C1 segment of cervical spinal cord (tissue), 14 donors: ENCODE measurements at regions not wholly inside any gene's neighbourhood (a gene's known extent, or its start where the extent isn't known, plus 50 kb on each side); places are given as distances from the start of the nearest gene placed in this dataset.
A peak's percentile ranks its signal among the peaks of the same experiment; 100 is the strongest.

Experiments
- DNase-seq, 14 donors: peaks; one replicate each; lab custom pipeline; 2025; lab: John Stamatoyannopoulos, UW

DNA sequence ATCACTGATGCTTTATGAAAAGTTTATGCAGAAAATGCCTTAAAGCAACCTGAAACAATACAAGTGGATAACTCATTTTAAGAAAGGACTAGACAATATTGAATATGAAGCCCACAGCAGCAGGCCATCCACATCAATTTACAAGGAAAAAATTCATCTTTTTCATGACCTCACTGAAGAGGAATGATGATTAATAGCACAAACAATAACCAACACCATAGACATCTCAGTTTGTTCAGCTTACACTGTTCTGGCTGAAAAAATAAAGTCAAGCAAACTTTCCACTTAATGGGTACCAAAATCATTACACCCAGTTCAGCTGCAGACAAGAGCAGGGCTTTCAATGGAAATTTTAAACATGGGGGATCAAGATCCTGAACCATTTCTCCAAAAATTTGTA is 380.6 kb upstream of the NEGR1 start:
- no peak for DNase-seq

DNA sequence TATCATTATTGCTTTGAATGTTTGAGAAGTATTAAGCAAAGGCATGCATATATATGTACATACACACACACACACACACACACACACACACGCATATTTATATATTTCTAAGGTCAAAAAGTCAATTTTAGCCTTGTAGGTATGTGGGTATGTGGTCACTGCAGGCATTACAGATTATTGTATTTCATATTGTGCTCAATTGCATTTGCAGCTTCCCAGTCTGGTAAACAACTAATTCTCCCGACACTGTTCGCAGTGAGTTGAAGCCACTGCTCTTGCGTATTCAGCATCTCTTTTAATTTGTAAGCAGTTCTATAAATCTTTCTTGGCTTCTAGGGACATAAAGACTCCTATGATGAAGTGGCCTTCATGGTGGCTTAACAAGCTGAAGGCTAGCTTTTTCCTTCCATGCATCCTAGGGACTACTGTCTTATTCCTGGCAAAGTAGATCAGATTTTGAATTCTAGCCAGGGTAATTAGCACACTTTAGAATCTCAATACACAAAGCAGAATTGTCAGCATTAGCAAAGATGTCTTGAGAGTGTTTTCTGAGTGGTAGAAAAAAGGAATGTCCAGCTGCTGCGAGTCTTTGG is 368.6 kb upstream of the NEGR1 start:
- DNase-seq, result no peak

DNA sequence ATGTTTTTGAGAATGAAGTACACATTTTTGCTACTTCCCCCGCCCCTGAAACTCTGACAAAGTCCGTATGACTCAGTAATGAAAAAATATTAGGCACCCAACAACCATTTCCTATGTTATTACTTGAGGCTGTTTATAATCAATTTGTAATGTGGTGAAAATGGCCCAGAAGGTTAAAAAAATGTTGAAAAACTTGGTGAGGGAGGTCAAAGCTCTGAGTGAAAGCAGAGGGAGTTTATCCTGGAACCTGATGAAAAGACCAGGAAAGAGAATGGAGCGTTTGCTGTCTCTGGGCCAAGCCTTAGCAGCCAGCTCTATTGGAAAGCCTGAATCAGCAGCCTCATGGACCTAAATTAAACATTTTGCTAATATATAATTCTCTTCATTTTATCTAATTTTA is 367.7 kb upstream of the NEGR1 start:
- DNase-seq, result no peak

DNA sequence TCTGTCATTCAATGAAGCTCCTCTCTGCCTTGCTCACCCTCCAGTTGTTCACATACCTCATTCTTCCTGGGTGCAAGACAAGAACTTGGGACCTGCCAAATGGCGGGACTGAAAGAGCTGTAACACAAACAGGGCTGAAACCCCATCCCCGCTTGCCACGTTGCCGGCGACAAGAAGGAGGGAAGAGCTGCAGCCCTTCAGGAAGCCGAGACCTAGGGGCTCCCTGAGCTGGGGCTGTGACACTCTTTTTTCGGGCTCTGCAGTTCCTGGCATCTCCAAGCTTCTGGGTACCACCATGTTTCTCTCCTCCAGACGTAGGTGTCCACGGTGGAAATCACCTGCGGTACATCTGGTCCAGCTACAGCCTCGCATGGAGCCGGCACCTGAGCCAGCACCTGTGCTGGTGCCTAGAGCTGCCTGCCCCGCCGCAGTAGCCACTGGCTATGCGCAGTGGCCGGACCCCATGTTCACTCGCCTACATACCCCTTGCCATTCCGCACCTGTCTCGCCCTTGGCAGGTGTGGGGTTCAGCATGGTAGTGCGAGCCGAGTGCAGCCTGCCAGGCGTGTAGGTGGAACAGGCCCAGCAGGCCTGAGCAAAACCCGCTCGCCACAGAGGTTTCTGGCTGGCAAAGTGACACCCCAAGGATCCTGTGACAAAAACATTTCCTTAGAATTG is 367.0 kb upstream of the NEGR1 start:
- DNase-seq, result no peak

DNA sequence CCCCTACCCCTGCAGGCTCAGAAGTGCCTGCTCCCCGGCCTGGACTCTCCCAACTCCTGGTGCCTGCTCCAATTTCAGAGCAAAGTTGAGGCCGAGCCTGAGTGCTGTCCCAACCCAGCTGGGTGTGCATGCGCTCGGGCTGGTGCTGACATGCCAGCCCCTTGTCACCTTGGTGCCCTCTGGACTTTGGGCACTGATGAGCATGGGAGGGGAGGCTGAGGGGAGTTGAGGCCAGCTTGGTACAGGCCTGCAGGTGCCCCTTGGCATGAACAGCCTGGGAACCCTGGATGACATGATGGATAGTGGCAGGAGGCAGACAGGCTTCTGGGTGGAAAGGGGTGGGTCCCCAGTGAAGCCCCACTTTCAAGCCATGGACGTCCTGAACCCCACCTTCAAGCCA is 366.1 kb upstream of the NEGR1 start:
- DNase-seq, result no peak

DNA sequence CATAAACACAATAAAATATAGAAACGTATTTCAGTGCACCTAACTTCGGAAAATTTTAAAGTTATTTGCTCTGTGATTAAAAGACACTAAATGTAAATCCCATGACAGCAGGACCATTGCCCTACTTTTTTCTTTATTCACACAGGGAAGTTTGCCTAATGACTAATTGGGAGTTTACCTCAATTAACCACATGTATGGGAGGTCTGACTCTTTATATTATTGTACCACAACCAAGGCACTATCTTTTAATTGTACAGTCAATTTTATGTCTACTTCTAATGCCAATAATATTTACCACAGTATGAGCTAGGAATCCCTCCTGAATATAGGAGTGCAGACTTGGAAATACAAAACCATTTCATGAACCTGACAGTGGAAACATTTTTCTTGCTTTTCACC is 360.8 kb upstream of the NEGR1 start:
- DNase-seq, result no peak

DNA sequence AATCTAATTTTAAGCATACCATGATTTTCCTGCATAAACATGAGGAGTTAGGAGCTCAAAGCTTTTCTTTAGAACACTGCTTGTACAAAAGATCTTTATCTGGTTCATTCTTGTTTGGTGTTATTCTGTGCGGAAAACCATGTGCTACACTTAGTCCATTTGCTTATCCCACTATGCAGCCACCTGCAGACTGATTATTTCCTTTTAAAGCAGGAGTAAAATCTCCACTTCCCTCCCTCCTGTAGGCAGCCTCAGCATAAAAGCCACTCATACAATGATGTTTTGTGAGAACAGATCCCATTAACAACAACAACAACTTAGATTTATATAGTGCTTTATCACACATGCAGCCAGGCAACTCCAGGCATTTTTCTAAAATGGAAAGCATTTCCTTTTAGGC is 355.3 kb upstream of the NEGR1 start:
- peak in 1 of 14 donors; percentile 27 for DNase-seq

DNA sequence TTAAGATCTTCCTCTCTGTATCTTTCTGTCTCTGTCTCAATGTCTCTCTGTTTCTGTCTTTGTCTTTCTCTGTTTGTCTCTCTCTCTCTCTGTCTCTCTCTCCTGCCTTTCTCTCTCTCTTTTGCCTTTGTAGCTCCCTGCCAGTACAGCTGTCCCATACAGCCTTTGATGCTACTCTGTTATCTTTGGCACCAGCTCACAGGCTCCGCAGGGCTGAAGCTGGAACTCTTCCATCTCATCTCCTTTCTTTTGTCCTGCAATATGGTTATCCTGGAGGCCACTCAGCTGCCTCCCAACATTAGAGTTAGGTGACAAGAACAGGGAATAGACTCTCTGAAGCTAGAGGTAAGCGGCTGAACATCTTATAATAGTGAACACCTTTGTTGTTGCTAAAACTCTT is 354.3 kb upstream of the NEGR1 start:
- DNase-seq, result peak in 1 of 14 donors; percentile 92

DNA sequence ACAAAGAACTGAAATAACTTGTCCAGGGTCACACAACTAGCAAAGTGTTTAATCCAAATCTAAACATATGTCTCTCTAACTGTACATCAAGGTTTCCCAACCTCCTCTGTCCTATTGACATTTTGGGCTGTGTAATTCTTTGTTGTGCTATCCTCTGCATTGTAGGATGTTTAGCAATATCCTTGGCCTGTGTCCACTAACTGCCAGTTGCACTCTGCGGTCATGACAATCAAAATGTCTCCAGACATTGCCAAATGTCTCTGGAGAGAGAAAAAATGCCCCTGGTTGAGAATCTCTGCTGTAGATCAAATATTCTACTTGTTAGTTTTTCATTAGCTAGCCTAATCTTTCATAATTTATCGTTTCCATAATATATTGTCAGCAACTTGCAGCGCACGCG is 353.4 kb upstream of the NEGR1 start:
- DNase-seq, result no peak

DNA sequence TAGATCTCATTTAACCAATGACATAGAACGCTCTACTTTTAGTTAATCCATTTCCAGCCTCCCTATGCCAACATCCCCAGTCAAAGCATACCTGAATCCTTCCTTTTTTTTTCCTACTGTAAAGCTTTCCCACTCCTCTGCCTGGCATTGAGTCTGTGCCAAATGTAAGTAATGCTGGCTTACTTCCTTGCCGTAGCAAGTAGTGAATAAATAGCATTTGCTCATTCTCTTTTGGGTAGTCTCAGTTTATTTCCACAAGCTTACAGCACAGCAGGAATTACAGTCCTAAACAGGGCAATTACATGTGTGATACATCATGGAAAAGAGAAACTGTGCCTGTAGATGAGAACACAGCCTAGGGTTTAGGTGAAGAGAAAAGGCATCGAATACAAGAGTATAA is 352.6 kb upstream of the NEGR1 start:
- DNase-seq, result peak in 1 of 14 donors; percentile 35

DNA sequence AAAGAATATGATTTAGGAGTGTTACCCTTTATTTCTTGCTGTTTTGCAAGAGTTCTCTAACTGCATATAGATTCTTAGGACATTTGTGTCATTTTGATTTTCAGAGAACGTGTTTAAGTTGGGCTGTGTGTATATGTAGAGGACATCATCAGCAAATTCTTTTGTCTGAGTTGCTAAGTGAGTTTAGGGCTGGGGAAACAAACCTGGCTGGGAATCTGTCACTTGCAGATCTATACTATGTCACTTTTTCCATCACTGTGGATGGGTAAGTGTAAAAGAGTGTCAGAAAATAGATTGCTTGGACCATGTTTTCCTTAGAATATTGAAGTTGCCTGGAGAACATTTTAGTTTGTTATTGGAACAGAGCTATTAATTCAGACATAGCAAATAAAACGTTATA is 349.1 kb upstream of the NEGR1 start:
- no peak for DNase-seq

DNA sequence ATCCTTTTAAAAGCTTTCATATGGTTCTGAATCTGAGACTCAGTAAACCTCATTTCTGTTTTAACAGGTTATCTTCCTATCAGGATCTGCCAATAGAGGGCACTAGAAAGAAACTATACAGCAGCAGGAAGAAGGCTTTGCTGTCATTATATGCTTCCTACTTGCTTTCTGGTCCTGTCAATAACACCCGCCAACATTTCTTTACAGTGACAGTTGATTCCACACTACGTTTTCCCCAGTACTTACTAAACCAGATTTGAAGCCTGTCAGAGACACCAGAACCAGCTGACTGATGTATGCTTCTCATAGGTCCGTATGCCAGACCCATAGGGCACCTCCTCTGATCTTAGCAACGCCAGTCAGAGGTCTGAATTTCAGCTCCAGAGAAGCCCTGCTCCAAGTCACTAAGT is 341.0 kb upstream of the NEGR1 start:
- DNase-seq, result peak in 7 of 14 donors; percentile 1 to 71 (median 23)

DNA sequence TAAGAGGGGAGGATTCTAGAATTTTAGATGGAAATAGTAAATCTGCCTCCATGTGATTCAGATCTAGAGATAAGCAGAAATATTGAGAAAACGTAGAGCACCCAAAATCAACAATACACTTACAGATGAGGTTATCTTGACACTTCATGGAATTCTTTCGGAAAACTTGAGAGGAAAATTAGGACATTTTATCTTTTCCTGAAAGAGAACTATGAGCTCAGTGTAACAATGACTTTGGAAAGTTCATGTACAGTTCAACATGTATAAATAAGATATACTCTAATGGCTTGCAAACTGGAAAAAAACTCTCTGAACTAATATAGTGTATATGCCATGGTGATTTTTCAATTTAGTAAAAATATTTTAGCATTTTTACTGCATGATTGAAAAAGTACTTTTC is 338.1 kb upstream of the NEGR1 start:
- no peak for DNase-seq

DNA sequence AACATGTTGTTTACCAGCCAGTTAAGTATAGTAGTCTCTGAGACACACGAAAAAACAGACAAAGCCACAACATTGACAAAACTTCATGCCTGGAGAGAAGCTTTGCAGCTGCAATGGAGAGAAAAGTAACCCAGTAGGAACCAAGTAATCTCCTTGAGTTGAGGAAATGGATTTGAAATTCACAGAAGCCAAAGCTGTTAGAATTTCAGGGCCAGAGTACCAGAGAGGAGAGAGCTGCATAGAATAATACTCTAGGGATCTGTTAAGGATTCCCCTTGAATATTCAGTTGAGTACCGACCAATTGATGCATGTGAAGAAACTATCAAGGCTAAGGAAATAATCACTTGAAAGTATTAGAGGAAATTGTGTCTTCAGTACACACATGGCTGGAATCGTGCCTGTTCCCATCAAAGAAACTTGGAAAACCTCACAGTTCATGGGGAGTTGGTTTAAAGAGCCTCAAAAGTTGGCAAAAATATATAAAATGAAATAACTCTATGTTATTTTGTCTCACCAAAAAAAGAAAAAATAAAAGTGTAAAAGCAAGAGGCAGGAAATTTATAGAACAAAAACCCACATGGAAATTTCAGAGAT is 324.0 kb upstream of the NEGR1 start:
- no peak for DNase-seq

DNA sequence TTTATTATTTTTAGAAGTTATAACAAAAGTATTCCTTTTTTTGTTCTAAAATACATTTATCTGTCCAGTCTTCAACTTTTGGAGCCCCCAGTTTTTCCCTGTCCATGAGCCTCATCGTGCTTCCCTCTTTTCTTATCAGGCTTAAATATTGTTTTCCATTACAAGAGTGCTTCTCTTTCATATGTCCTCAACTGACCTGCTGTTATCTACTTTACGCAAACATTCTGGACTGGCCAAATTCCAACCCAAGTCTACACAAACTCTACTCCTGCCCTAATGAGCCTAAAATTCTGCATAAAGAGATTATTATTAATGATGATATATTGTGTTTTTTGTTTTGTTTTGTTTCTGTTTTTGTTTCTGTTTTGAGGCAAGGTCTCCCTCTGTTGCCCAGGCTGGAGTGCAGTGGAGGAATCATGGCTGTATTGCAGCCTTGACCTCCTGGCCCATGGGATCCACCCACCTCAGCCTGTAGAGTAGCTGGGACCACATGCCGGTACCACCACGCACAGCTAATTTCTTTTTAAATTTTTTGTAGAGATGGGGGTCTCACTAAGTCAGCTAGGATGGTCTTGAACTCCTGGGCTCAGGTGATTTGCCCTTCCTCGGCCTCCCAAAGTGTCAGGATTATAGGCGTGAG is 318.8 kb upstream of the NEGR1 start:
- DNase-seq, result no peak

DNA sequence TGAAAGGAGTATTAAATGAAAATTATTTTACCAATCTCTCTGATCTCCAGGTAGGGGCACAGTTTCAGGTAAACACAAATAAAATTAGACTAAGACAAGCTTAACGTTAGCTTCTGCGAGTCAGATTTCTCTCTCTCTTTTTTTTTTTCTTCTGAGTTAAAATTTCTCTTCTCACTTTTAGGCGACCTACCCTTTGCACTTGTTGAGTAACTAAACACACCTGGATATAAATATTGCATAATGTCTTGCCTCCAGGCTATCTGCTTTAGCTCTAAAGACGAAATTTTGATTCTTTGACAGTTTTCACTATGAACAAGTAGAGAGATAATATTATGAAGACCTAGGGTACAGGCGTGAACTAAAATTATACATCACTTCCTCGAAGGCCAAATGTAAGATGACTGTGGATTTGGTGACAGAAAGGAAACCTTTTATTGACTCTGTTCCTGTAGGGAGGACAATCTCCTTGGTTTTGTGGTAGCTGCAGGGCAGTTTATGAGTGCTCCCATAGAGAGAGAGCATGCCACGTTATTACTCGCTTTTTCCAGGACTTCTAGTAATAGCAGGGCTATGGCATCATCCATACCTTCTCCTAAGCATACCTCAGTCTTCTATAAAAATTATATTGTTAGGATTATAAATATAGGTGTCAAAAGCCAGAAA is 303.8 kb upstream of the NEGR1 start:
- no peak for DNase-seq

DNA sequence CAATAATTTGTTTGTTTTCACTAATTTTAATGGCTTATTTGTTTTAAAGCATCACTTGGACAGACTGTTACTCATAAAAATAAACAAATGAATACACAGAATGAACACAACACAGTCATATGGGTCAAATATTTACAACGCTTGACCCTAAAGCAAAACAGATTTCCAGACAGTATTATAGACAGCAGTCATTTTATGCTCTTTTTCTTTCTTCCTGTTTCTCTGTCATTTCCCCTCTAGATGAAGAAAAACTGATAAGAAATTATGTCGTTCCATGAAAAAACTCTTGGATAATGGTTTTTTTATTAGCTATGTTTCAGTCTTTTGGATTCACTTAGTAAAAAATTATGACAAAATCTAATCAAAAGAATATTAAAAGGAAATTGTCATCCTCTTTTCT is 297.3 kb upstream of the NEGR1 start:
- no peak for DNase-seq

DNA sequence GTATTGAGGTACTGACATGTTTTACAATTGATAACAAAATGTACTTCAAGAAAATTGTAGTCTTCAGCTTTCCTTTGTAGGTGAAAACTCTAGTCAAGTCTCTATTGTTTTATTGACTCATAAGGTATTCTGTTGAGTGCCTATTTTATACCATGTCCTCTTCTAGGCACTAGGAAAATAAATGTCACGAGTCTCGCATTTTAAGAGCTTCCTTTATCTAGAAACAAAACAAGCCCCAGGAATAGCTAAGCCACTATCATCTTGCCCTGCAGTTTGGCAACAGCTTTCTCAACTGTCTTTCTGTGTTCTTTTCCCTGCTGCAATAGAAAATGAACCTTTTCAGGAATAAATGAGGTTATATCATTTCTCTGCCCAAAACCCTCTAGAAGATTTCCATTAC is 288.5 kb upstream of the NEGR1 start:
- no peak for DNase-seq

DNA sequence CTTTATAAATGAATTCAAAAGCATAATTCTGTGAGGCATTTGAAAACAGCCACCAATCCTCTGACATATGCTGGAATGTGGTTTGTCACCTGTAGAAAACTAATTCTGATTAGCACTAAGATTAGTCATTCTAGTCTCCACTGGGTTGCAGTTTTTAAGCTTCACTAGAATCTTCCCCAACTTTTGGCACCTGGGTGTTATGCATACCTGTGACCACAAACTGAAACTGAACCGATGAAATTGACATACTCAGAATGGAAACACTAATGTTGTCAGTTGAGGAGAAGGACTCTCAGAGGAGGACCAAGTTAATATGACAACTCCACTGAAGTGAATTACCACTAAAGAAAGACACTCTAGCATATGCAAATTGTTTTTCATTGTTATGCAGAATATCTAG is 285.8 kb upstream of the NEGR1 start:
- no peak for DNase-seq

DNA sequence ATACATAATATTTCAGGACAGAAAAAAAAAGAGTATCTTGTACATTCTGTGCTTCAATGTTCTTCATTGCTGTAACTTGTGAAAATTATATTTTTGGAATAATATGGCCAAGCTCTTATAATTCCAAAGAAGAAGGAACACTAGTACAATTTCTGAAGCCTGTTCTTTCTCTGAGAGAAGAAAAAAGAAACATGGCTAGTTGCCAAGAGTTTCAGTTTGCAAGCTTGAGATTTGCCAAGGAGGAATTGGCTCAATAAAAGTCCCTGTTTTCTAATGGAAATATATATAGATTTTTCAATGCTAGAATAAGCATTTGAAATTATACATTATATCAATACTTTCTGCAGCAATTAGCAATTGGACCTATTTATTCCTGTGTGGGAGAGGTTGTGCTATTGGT is 285.2 kb upstream of the NEGR1 start:
- peak in 1 of 14 donors; percentile 16 for DNase-seq

DNA sequence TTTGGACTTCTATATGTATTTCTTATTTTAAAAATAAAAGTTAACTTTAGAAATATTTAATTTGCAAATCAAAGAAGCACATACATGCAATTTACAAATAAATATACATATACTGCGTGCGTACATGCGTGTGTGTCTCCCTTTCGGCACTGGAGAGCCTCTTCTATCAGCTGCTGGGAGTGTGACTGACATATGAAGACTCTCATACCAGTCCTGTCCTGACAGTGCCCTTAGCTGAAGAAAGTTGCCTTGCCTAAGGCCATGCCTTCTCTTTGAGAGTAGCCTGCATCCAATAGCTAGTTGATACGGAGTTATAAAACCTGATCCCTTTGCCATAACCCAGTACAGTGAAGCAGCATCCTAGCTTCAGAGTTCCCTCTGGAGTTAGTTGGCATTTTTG is 282.4 kb upstream of the NEGR1 start:
- no peak for DNase-seq

DNA sequence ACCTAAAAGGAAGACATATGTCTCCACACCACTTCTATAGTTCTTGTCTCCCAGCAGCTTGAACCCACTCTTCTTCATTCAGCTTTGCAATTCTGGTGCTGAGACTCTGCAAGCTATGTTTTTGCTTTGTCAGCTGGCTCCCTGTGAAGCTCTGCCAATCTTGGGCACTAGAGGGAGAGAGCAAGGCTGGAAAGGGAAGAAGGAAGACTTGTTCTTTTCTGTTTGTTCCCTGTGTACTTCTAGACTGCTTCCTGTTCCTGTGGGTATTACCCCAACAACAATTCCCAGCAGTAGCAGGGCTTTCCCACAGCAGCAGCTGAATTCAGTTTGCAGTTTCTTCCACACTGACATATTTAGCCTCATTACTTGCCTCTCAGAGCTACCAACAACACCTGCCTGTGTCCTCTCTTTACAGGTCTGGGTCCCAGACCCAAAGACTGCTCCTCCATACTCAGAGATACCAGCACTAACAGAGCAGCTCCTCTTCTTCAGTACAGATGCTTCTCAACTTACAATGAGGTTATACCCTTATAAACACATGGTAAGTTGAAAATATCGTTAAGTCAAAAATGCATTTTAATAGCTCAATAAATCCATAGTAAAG is 275.2 kb upstream of the NEGR1 start:
- no peak for DNase-seq
